ENCODE measurements at regions not wholly inside any gene's neighbourhood (a gene's known extent, or its start where the extent isn't known, plus 50 kb on each side); places are given as distances from the start of the nearest gene placed in this dataset.

- TF ChIP-seq CTCF (IDR thresholded peaks at IDR 0.05) (no peak), POLR2A (IDR thresholded peaks at IDR 0.05) (no peak)
These were observed 648.5 kb downstream of the MTRR start for GRCh38 chr5:8517456-8517855.

GRCh38 chr5:8520917-8521316 is 652.0 kb downstream of the MTRR start:
- H3K4me3 ChIP-seq (ENCODE audit: low read depth, poor library complexity, severe bottlenecking): no peak overlapping the region
- no peak for TF ChIP-seq CTCF (IDR thresholded peaks at IDR 0.05)
- TF ChIP-seq POLR2A (IDR thresholded peaks at IDR 0.05): no peak
- intact Hi-C loops (cut with DNase I; ENCODE audit: low total_unique reads): no loop called here
- 73 to 81% methylated on average over 3 of the region's 3 CpGs for WGBS, 2 donors
- no peak for DNase-seq (ENCODE audit: low spot score in 2 of 2)

More at GRCh38 chr5:8517456-8517855, 648.5 kb downstream of the MTRR start:
- DNase-seq (ENCODE audit: low spot score in 2 of 2): no peak
- H3K4me3 ChIP-seq (ENCODE audit: low read depth, poor library complexity, severe bottlenecking): no peak overlapping the region
- intact Hi-C loops (cut with DNase I; ENCODE audit: low total_unique reads): no loop called here
- 69 to 77% methylated on average over 6 of the region's 6 CpGs for WGBS, 2 donors

- TF ChIP-seq CTCF (IDR thresholded peaks at IDR 0.05) (no peak), POLR2A (IDR thresholded peaks at IDR 0.05) (no peak)
- H3K4me3 ChIP-seq (ENCODE audit: low read depth, poor library complexity, severe bottlenecking): no peak overlapping the region
- 75 to 83% methylated on average over 8 of the region's 8 CpGs for WGBS, 2 donors
- DNase-seq (ENCODE audit: low spot score in 2 of 2): no peak
- intact Hi-C loops (cut with DNase I; ENCODE audit: low total_unique reads): no loop called here
These were observed 653.0 kb downstream of the MTRR start for GRCh38 chr5:8521991-8522390.

GRCh38 chr5:8522646-8523045 is 653.7 kb downstream of the MTRR start:
- DNase-seq (ENCODE audit: low spot score in 2 of 2): no peak

DNA sequence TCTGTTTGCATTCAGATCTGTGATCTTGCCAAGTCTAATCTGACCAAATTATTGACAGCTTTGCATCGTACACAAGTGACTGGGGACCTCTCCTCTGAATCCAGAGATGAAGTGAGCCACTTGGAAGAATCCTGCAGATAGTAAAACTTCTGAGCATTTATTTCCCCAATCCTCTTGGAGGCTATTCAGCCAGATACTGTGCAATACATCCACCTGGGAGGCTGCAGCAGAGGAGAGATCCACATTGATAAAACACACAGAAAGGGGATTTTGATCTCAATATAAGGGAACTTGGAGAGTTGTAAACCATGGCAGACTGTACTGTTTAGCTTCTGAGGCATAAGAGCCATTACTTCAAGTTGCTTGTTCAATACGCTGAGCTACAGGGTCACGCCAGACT is 654.6 kb downstream of the MTRR start:
- H3K4me3 ChIP-seq (ENCODE audit: low read depth, poor library complexity, severe bottlenecking): no peak overlapping the region
- intact Hi-C loops (cut with DNase I; ENCODE audit: low total_unique reads): no loop called here
- TF ChIP-seq CTCF (IDR thresholded peaks at IDR 0.05) (no peak), POLR2A (IDR thresholded peaks at IDR 0.05) (no peak)
- no peak for DNase-seq (ENCODE audit: low spot score in 2 of 2)
- 75 to 76% methylated on average over 3 of the region's 3 CpGs for WGBS, 2 donors

More at GRCh38 chr5:8522646-8523045, 653.7 kb downstream of the MTRR start:
- TF ChIP-seq POLR2A (IDR thresholded peaks at IDR 0.05) (no peak), CTCF (IDR thresholded peaks at IDR 0.05) (no peak)
- 51 to 55% methylated on average over 3 of the region's 3 CpGs for WGBS, 2 donors
- intact Hi-C loops (cut with DNase I; ENCODE audit: low total_unique reads): no loop called here
- no peak overlapping the region for H3K4me3 ChIP-seq (ENCODE audit: low read depth, poor library complexity, severe bottlenecking)

GRCh38 chr5:8525819-8526218 is 656.9 kb downstream of the MTRR start:
- no peak for DNase-seq (ENCODE audit: low spot score in 2 of 2)
- no peak overlapping the region for H3K4me3 ChIP-seq (ENCODE audit: low read depth, poor library complexity, severe bottlenecking)
- intact Hi-C loops (cut with DNase I; ENCODE audit: low total_unique reads): no loop called here
- 77 to 80% methylated on average over 2 of the region's 2 CpGs for WGBS, 2 donors
- TF ChIP-seq POLR2A (IDR thresholded peaks at IDR 0.05): no peak
- no peak for TF ChIP-seq CTCF (IDR thresholded peaks at IDR 0.05)

Measured in lower leg skin (tissue), 4 donors.